Karpas-422 (cell line): ENCODE measurements at regions not wholly inside any gene's neighbourhood (a gene's known extent, or its start where the extent isn't known, plus 50 kb on each side); places are given as distances from the start of the nearest gene placed in this dataset.
"Not testable (repeated sequence)": the region's sequence is repeated elsewhere in the genome, so short reads cannot be mapped to it uniquely, and the experiment has no call there.

Experiments
- DNase-seq: peaks from one replicate; pipeline ENCODE4 v3.0.0-alpha.2; 2015
- H2AFZ ChIP-seq: fragments of 200-600 bp; sonication (generic); 2 replicates; pipeline ENCODE4 v1.6.1; 2014; ENCODE audit warnings: antibody characterized with exemption, low read length, mixed read lengths
- H3K27ac ChIP-seq: fragments of 200-600 bp; sonication (generic); 2 replicates; pipeline ENCODE4 v1.5.1; 2014; ENCODE audit warnings: mild to moderate bottlenecking, low read length, moderate library complexity
- H3K27me3 ChIP-seq: fragments of 200-600 bp; sonication (generic); 2 replicates; pipeline ENCODE4 v1.6.1; 2014; ENCODE audit warnings: low read length, mixed read lengths
- H3K36me3 ChIP-seq: fragments of 200-600 bp; sonication (generic); 2 replicates; pipeline ENCODE4 v1.6.1; 2014; ENCODE audit warnings: low read length, mixed read lengths; ENCODE audit not compliant: insufficient read depth
- H3K4me1 ChIP-seq: fragments of 200-600 bp; sonication (generic); 2 replicates; pipeline ENCODE4 v1.6.1; 2014; ENCODE audit warnings: mild to moderate bottlenecking, low read length, mixed read lengths
- H3K4me2 ChIP-seq: fragments of 200-600 bp; sonication (generic); 2 replicates; pipeline ENCODE4 v1.6.1; 2014; ENCODE audit warnings: low read length, low read depth, mild to moderate bottlenecking; ENCODE audit not compliant: poor library complexity, severe bottlenecking
- H3K4me3 ChIP-seq: fragments of 200-600 bp; sonication (generic); 2 replicates; pipeline ENCODE4 v1.5.1; 2014; ENCODE audit warnings: mild to moderate bottlenecking, antibody characterized with exemption, low read length, mixed read lengths
- H3K79me2 ChIP-seq: fragments of 200-600 bp; sonication (generic); 2 replicates; pipeline ENCODE4 v1.6.1; 2014; ENCODE audit warnings: mild to moderate bottlenecking, low read length, mixed read lengths
- H3K9ac ChIP-seq: fragments of 200-600 bp; sonication (generic); 2 replicates; pipeline ENCODE4 v1.6.0; 2014; ENCODE audit warnings: low read length
- H3K9me2 ChIP-seq: fragments of 200-600 bp; sonication (generic), shearing (Covaris generic); replicated peaks from 2 replicates; pipeline ENCODE4 v1.6.0; 2014; ENCODE audit warnings: mild to moderate bottlenecking, low read length, moderate library complexity; ENCODE audit not compliant: insufficient read depth
- H3K9me3 ChIP-seq: fragments of 300-700, 200-600 bp; sonication (generic); 2 replicates; pipeline ENCODE4 v1.6.1; 2014; ENCODE audit warnings: low read length, mixed read lengths
- H4K20me1 ChIP-seq: fragments of 200-600 bp; sonication (generic); 2 replicates; pipeline ENCODE4 v1.6.1; 2014; ENCODE audit warnings: mild to moderate bottlenecking, antibody characterized with exemption, low read length, low read depth; ENCODE audit not compliant: insufficient read depth

GRCh38 chr18:11489266-11489899 is 120.0 kb upstream of the SLC35G4 start:
- no peak overlapping the region for H2AFZ ChIP-seq
- no peaks in the 10 kb centered on the region for H3K9me2 ChIP-seq
- no peaks in the 10 kb centered on the region for H4K20me1 ChIP-seq
- H3K4me1 ChIP-seq = no peaks in the 10 kb centered on the region
- no peaks in the 10 kb centered on the region for H3K36me3 ChIP-seq
- no peaks in the 10 kb centered on the region for H3K27me3 ChIP-seq
- H3K9me3 ChIP-seq = no peaks in the 10 kb centered on the region
- H3K4me3 ChIP-seq = no peak overlapping the region
- no peak overlapping the region for H3K4me2 ChIP-seq
- no peak overlapping the region for H3K27ac ChIP-seq
- H3K9ac ChIP-seq = no peak overlapping the region
- no peak for DNase-seq
- no peaks in the 10 kb centered on the region for H3K79me2 ChIP-seq

GRCh38 chr18:11488175-11488574 is 121.2 kb upstream of the SLC35G4 start:
- no peaks in the 10 kb centered on the region for H3K27me3 ChIP-seq
- no peak overlapping the region for H3K9ac ChIP-seq
- H3K4me1 ChIP-seq = no peaks in the 10 kb centered on the region
- no peaks in the 10 kb centered on the region for H3K79me2 ChIP-seq
- H3K9me3 ChIP-seq = no peaks in the 10 kb centered on the region
- no peak overlapping the region for H2AFZ ChIP-seq
- H3K4me3 ChIP-seq = no peak overlapping the region
- no peaks in the 10 kb centered on the region for H4K20me1 ChIP-seq
- H3K4me2 ChIP-seq = no peak overlapping the region
- H3K9me2 ChIP-seq = no peaks in the 10 kb centered on the region
- no peak overlapping the region for H3K27ac ChIP-seq
- DNase-seq = no peak
- H3K36me3 ChIP-seq = no peaks in the 10 kb centered on the region

GRCh38 chr18:11487390-11487789 is 122.0 kb upstream of the SLC35G4 start:
- Histone ChIP-seq H3K36me3 (no peaks in the 10 kb centered on the region), H3K9ac (no peak overlapping the region), H3K79me2 (no peaks in the 10 kb centered on the region), H3K4me1 (no peaks in the 10 kb centered on the region), H3K4me2 (no peak overlapping the region), H4K20me1 (no peaks in the 10 kb centered on the region), H3K4me3 (no peak overlapping the region), H2AFZ (no peak overlapping the region), H3K27me3 (no peaks in the 10 kb centered on the region), H3K9me3 (no peaks in the 10 kb centered on the region), H3K9me2 (no peaks in the 10 kb centered on the region), H3K27ac (no peak overlapping the region)
- DNase-seq = no peak

- no peak overlapping the region for H2AFZ ChIP-seq
- no peaks in the 10 kb centered on the region for H3K4me1 ChIP-seq
- no peaks in the 10 kb centered on the region for H3K9me2 ChIP-seq
- H3K4me3 ChIP-seq = no peak overlapping the region
- H3K27me3 ChIP-seq = no peaks in the 10 kb centered on the region
- H3K36me3 ChIP-seq = no peaks in the 10 kb centered on the region
- no peaks in the 10 kb centered on the region for H4K20me1 ChIP-seq
- DNase-seq = no peak
- no peaks in the 10 kb centered on the region for H3K9me3 ChIP-seq
- no peak overlapping the region for H3K9ac ChIP-seq
- no peak overlapping the region for H3K27ac ChIP-seq
- no peaks in the 10 kb centered on the region for H3K79me2 ChIP-seq
- no peak overlapping the region for H3K4me2 ChIP-seq
Measured at GRCh38 chr18:11482271-11482670, 127.1 kb upstream of the SLC35G4 start.

GRCh38 chr18:11480692-11481091 is 128.7 kb upstream of the SLC35G4 start:
- Histone ChIP-seq H4K20me1 (no peaks in the 10 kb centered on the region), H2AFZ (no peak overlapping the region), H3K4me2 (no peak overlapping the region), H3K9ac (no peak overlapping the region), H3K27ac (no peak overlapping the region), H3K4me3 (no peak overlapping the region), H3K79me2 (no peaks in the 10 kb centered on the region), H3K27me3 (no peaks in the 10 kb centered on the region), H3K9me2 (no peaks in the 10 kb centered on the region), H3K36me3 (no peaks in the 10 kb centered on the region), H3K4me1 (no peaks in the 10 kb centered on the region), H3K9me3 (no peaks in the 10 kb centered on the region)
- DNase-seq = no peak

GRCh38 chr18:11479031-11479430 is 130.4 kb upstream of the SLC35G4 start:
- not testable (repeated sequence) for H4K20me1 ChIP-seq

GRCh38 chr18:11470941-11471340 is 138.5 kb upstream of the SLC35G4 start:
- Histone ChIP-seq H3K9ac (no peak overlapping the region), H3K27me3 (no peaks in the 10 kb centered on the region), H2AFZ (no peak overlapping the region), H3K27ac (no peak overlapping the region), H3K4me3 (no peak overlapping the region), H3K9me3 (no peaks in the 10 kb centered on the region), H4K20me1 (no peaks in the 10 kb centered on the region), H3K4me2 (no peak overlapping the region), H3K4me1 (no peaks in the 10 kb centered on the region), H3K9me2 (no peaks in the 10 kb centered on the region), H3K79me2 (no peaks in the 10 kb centered on the region), H3K36me3 (no peaks in the 10 kb centered on the region)
- no peak for DNase-seq

More at GRCh38 chr18:11479031-11479430, 130.4 kb upstream of the SLC35G4 start:
- H3K4me1 ChIP-seq, H3K27me3 ChIP-seq, H3K27ac ChIP-seq, H3K9me2 ChIP-seq, H3K9me3 ChIP-seq, H3K4me3 ChIP-seq, H3K4me2 ChIP-seq, DNase-seq, H3K79me2 ChIP-seq, H3K36me3 ChIP-seq, H3K9ac ChIP-seq, H2AFZ ChIP-seq: not testable (repeated sequence)

GRCh38 chr18:11468617-11469016 is 140.8 kb upstream of the SLC35G4 start:
- Histone ChIP-seq H3K4me2 (no peak overlapping the region), H3K9me3 (no peaks in the 10 kb centered on the region), H3K36me3 (no peaks in the 10 kb centered on the region), H3K27me3 (no peaks in the 10 kb centered on the region), H3K4me1 (no peaks in the 10 kb centered on the region), H2AFZ (no peak overlapping the region), H3K4me3 (no peak overlapping the region), H3K27ac (no peak overlapping the region), H3K9me2 (no peaks in the 10 kb centered on the region), H4K20me1 (no peaks in the 10 kb centered on the region), H3K79me2 (no peaks in the 10 kb centered on the region), H3K9ac (no peak overlapping the region)
- DNase-seq = no peak

- Histone ChIP-seq H4K20me1 (no peaks in the 10 kb centered on the region), H3K9me2 (no peaks in the 10 kb centered on the region), H3K27ac (no peak overlapping the region), H3K4me3 (no peak overlapping the region), H3K4me2 (no peak overlapping the region), H3K27me3 (no peaks in the 10 kb centered on the region), H2AFZ (no peak overlapping the region), H3K79me2 (no peaks in the 10 kb centered on the region), H3K9me3 (no peaks in the 10 kb centered on the region), H3K9ac (no peak overlapping the region), H3K4me1 (no peaks in the 10 kb centered on the region), H3K36me3 (no peaks in the 10 kb centered on the region)
- DNase-seq = no peak
Measured at GRCh38 chr18:11468120-11468519, 141.3 kb upstream of the SLC35G4 start.
